Kidney tubule cell (primary cell): ENCODE measurements at regions not wholly inside any gene's neighbourhood (a gene's known extent, or its start where the extent isn't known, plus 50 kb on each side); places are given as distances from the start of the nearest gene placed in this dataset.
A peak's percentile ranks its signal among the peaks of the same experiment; 100 is the strongest.

Experiments
- DNase-seq: peaks from one replicate; pipeline ENCODE4 v3.0.0-alpha.2; 2018; ENCODE audit warnings: low spot score

DNA sequence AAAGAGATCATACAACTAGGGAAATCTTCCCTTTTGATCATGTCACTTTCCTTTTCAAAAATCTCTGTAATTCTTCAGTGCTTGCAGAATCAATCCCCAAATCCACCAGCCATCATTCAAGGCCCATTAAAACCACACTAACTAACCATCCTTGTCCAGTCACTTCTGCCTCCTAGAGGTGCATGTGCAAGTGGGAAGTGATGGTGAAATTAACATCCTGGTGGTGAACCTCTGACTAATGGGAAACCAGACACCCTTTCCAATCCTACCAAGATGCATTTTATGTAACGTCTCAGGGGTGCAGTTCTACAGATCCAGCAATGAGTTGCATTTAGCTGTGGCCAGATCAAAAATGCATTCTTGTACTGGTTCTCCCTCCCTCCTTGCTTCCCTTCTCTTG, 341.8 kb downstream of the RAPGEF2 start:
- DNase-seq: peak; percentile 54

DNA sequence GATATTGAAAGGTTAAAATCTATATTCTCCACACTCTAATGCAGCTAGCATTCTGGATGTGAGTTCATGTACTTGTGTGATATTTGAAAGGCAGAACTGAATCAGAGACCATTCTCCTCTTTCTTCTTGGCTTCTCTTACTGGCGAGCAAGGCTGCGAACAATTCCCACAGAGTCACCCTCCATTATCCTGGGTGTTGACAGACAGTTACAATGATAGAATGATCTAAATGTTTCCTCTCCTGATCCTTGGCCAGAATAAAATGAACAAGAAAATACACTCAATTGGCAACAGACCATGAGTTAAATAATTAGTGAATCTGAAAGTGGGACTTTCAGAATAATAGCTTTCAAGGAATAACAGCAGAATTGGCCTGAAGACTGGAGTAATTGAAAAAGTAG, 342.8 kb downstream of the RAPGEF2 start:
- no peak for DNase-seq

DNA sequence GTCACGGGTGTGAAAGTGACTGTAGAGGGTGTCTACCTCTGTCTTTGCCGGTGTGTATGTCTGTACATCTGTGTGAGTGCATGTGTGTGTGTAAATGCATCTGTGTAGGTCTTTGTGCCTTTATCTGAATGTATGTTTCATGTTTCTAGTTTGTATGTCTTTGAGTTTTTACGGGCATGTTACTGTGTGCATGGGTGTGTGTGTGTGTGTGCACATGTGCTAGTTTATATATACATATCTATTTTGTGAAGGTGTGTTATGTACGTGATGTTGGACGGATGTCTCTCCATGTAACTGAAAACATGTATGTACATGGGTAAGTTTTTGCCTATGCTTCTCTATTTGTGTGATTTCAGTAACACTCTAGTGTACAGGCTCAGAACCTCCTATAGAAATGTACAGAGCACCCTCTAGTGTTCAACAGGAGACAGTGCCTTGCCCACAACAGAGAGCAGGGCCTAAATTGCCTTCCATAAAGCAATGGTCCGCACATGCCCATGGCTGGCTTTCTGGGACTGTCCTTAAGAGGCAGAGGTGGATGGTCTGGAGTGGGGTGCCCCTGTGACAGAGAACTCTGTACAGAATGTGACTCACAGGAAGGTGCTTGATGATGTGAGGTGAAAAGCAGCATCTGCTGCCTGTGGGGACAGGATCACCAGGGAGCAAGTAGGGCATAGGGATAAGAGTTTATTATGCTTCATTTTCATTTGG, 343.5 kb downstream of the RAPGEF2 start:
- peak; percentile 83 for DNase-seq

DNA sequence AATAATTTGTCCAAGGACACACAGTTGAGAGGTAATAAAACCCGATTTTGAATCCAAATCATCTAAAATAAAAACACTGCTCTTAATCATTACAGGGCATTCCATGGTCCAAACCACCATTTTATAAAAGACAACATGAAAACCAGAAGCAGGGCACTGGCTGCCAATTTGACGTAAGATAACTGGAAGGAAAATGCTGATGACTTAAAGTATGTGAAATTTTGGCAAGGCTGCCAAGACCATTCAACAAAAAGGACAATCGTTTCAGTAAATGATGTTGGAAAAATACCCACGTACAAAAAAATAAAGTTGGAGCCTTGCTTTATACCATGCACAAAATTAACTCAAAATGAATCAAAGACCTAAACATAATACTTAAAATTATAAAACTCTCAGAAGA, 344.4 kb downstream of the RAPGEF2 start:
- DNase-seq: no peak

- peak; percentile 54 for DNase-seq
Observed at GRCh38 chr4:159451006-159451405, 348.1 kb downstream of the RAPGEF2 start.

DNA sequence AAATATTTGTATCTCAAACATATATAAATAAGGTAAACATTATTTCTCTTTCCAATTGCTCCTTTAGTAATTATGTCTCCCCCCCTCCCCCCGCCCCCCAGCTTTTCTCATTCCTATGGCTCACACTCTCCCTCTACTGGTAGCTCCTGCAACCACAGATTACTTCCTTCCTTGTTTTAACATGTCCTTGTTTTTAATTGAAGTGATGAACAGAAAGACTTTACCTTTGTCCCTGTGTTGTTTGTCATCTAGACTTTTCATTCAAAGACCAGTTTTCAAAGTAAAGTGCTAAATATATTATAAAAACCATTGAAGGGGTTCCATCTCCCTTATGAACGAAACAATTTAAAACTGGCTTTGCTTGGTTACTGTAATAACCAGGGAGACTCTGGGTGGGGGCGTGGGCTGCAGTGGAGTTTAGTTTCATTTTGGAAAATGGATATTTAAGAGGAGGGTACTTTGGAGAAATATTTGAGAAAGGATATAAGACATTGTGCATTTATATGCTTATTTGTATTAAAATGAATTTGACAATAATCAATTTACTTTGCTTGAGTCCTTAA, 352.9 kb downstream of the RAPGEF2 start:
- peak; percentile 53 for DNase-seq

- DNase-seq: no peak
Observed at GRCh38 chr4:159460371-159460770, 357.5 kb downstream of the RAPGEF2 start.

DNA sequence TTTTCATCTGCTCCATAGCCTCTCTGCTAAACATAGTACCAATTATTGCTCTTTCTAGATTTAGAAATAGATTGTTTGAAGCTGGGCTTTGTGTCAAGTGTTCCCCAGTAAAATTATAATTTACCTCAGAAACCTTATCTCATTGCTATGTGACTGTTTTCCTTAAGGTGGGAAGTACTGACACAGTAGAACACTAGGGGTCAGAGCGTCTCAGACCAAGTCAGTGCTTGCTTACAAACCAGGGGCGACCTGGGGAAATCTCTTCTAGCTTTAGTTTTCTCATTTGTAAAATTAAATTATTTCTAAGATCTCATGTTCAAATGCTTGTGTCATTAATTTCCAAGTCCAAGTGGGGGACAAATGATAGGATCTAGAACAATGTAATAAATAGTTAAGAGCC, 360.4 kb downstream of the RAPGEF2 start:
- DNase-seq: no peak

GRCh38 chr4:159464302-159464701, 361.4 kb downstream of the RAPGEF2 start:
- no peak for DNase-seq

DNA sequence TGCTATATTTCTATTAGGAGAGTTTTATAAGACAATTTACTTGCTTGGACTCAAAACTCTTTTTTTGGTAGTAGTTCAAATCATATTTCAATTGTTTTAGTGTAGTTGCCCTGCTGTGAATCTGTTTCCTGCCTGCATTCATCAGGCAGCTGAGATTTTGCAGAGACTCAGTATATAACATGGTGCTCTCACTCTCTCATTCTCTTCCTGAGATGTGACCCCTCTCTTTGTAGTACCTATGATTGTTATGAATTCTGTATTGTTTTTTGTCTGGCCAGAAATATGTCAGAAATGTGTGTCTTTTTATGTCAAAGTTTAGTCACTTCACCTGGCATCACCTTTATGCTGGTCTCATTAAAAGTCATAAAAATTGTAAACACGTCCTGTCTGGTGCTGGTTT, 374.0 kb downstream of the RAPGEF2 start:
- no peak for DNase-seq

DNA sequence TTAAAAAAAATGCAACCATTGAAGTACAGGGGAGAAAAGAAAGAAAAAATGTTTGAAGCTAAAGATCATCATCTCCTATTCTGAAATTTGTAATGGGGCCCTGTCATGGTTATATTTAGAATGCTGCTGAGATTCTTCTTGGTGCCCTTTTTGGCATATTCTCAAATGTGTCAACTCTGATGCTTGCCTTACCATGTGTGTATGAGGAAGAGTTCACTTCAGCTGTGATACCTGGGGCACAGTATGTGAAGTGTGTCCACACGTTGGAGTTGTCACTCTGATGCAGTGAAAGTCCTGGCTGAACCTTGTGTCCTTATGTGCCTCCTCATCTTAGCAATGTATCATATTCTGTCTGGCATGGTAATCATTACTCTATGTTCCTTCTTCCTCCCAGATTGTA, 377.9 kb downstream of the RAPGEF2 start:
- DNase-seq: no peak

DNA sequence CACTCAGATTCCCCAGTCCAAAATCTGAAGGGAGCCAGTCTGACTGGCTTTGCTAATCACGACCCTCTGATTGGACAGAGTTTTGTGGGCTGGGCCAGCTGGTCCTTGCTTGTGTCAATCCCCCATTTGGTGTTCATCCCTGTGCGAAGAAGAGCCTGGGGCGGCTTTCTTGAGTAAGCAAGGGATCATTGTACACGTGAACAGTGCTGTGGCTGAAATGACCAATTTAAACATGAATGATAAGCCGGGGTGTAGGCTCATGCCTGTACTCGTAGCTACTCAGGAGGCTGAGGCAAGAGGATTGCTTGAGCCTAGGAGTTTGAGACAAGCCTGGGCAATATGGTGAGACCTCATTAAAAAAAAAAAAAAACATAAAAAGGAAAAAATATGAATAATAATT, 379.1 kb downstream of the RAPGEF2 start:
- DNase-seq: no peak

- no peak for DNase-seq
Observed at GRCh38 chr4:159483110-159483781, 380.4 kb downstream of the RAPGEF2 start.

GRCh38 chr4:159483782-159484741, 381.2 kb downstream of the RAPGEF2 start:
- no peak for DNase-seq

DNA sequence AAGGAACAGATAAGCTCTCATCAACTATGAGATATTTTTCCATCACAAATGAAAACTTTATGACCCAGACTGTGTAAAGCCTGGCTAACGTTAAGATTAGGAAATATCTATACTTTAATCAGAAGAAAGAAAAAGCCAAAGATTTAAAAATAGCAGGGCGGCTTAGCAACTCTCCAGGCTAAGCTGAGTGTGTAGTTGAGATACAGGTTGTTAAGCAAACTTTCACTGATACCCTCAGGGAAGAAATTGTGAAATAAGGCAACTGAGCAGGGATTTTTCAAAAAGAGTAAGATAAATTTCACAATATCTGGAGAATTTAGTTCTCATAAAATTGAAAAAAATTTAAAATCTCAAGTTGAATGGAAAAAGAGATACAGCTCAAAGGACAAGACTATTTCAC, 382.0 kb downstream of the RAPGEF2 start:
- no peak for DNase-seq

DNA sequence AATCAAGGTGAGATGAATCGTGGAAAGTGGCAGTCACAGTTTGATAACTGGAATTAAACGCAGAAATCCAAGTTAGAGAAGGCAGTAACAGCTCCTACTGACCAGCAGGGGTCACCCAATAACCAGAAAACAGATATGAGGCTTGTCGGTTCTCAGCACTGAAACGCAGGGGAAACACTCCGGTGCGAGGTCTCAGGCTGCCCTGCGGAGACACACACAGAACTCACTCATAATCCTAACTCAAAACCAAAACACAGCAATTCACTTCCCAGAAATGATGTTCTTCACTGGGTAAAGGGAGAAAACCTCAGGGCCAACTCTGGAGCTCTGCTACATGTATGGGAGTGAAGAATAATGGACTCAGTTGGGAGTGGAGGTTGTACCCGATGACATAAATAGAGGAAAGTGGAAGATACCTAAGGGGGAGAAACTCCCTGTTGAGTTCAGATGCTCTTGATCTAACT, 384.4 kb downstream of the RAPGEF2 start:
- peak; percentile 81 for DNase-seq

DNA sequence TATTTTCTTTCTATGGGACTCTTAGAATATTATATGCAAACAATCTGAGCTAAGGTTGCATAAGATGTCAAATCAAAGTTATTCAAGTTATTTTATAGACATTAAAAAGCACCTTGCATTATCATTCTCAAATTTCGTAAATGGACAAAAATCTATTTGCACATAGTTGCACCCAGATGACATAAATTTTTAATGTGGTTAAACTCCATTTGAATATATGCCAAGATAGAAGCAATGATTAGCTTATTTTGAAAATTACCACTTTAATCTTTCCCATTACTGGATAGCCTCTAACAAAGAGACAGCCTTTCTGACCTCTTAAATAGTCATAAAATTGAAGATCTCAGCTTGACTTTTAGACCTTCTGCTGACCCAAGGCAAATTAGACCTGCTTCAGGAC, 386.8 kb downstream of the RAPGEF2 start:
- DNase-seq: no peak

- no peak for DNase-seq
Observed at GRCh38 chr4:159495515-159496236, 392.8 kb downstream of the RAPGEF2 start.

GRCh38 chr4:159496248-159496647, 393.4 kb downstream of the RAPGEF2 start:
- no peak for DNase-seq

DNA sequence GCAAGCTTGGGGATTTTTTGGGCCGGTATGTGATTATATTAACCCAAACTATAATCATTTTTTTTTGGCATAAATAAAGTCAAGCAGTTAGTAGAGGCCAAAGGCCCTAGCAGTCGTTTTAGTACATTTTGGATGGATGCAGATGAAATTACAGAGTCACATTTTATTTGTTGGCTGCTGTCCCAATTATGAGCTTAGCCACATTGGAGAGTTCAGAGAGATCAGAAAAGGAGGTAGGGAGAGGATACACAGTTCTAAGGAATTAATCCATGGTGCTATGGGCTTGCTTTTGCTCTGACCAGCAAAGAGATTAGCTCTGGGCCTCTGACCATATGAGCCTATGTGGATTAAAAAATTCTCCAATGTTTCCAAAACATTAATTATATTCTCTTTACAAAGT, 395.1 kb downstream of the RAPGEF2 start:
- no peak for DNase-seq

DNA sequence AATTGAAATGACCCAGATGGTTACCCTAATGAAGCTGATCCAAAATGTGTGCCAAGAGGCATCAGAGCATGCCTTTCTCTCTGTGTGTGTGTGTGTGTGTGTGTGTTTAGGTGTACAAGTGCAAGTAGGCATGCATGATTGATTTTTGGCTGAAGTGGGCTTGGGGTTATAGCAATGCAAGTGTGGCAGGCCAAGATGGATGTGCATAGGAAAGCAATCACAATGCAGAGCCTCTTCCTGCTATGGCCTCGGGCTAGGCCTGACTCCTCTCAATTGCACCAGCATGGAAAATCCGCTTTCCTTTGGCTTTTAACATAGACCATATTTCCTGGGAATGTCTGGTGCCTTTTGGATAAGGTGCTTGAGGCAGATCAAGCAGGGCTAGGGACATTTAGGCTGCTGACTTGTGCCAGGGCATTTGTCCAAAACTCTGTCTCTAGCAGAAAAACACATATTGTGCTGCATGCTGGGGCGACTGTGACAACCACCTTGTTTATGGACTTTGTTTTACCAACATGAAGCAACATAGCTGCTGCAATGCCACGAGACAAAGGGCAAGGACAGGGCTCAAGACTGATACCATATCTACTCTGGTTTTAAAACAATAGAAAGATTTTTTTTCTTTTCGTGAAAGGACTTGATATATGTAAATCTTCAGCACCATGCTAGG, 395.7 kb downstream of the RAPGEF2 start:
- no peak for DNase-seq
